ENCODE measurements at regions not wholly inside any gene's neighbourhood (a gene's known extent, or its start where the extent isn't known, plus 50 kb on each side); places are given as distances from the start of the nearest gene placed in this dataset.

DNA sequence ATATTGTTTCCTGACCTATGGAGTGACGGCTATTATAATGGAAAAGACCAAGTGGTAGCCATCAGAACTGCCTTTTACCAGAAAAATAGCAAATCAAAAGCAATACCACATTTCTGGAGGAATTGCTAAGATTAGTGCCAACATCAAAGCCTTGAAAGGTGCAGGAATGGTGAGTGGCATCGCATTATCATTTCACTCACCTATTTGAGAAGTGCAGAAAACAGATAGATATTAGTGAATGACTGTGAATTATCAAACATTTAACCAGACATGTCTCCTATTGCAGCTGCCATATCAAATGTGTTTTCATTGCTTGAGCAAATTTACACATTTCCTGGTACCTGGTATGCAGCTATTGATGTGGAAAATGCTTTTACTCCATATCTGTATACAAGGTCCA is 1638.1 kb upstream of the PABPC4L start:
- DNase-seq (ENCODE audit: extremely low read depth, low read depth): no peak
- no peak for TF ChIP-seq CTCF (IDR thresholded peaks at IDR 0.05; ENCODE audit: low read depth, low read length)

GRCh38 chr4:135838889-135839288 is 1637.3 kb upstream of the PABPC4L start:
- no peak for DNase-seq (ENCODE audit: extremely low read depth, low read depth)
- TF ChIP-seq CTCF (IDR thresholded peaks at IDR 0.05; ENCODE audit: low read depth, low read length): no peak

GRCh38 chr4:135834471-135834870 is 1632.9 kb upstream of the PABPC4L start:
- DNase-seq (ENCODE audit: extremely low read depth, low read depth): no peak
- TF ChIP-seq CTCF (IDR thresholded peaks at IDR 0.05; ENCODE audit: low read depth, low read length): no peak

GRCh38 chr4:135833529-135833928 is 1631.9 kb upstream of the PABPC4L start:
- no peak for TF ChIP-seq CTCF (IDR thresholded peaks at IDR 0.05; ENCODE audit: low read depth, low read length)

GRCh38 chr4:135824759-135825296 is 1623.2 kb upstream of the PABPC4L start:
- no peak for DNase-seq (ENCODE audit: extremely low read depth, low read depth)
- TF ChIP-seq CTCF (IDR thresholded peaks at IDR 0.05; ENCODE audit: low read depth, low read length): no peak

More at GRCh38 chr4:135833529-135833928, 1631.9 kb upstream of the PABPC4L start:
- no peak for DNase-seq (ENCODE audit: extremely low read depth, low read depth)

DNA sequence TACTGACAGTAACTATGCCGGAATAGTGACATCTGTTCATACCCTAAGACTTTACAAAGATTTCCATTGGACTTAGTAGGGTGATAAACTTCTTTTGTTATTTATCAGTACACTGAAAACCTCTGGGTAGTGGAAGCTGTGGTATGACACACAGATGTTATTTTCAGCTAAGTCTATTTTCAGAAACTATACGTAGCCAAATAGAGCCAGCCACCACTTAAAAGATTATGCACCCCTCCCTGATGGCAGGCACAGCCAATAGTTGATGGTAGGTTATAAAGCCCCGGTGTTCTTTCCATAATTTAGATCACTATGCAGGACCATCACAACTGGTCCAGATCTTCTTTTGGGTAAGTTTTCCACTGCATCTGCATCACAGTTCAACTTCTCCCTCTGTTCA is 1603.2 kb upstream of the PABPC4L start:
- no peak for DNase-seq (ENCODE audit: extremely low read depth, low read depth)
- TF ChIP-seq CTCF (IDR thresholded peaks at IDR 0.05; ENCODE audit: low read depth, low read length): no peak

- no peak for TF ChIP-seq CTCF (IDR thresholded peaks at IDR 0.05; ENCODE audit: low read depth, low read length)
- no peak for DNase-seq (ENCODE audit: extremely low read depth, low read depth)
Observed at GRCh38 chr4:135777361-135777760, 1575.8 kb upstream of the PABPC4L start.

Measured in AG09319 (cell line).